HTR-8/SVneo (cell line): ENCODE measurements at regions not wholly inside any gene's neighbourhood (a gene's known extent, or its start where the extent isn't known, plus 50 kb on each side); places are given as distances from the start of the nearest gene placed in this dataset.
A peak's percentile ranks its signal among the peaks of the same experiment; 100 is the strongest.
"Not testable (repeated sequence)": the region's sequence is repeated elsewhere in the genome, so short reads cannot be mapped to it uniquely, and the experiment has no call there.

Experiments
- DNase-seq: peaks from one replicate; pipeline ENCODE4 v3.0.0; 2011; ENCODE audit warnings: low spot score, mixed read lengths; ENCODE audit not compliant: insufficient read length
- FAIRE-seq: peaks from 2 replicates; lab custom pipeline; 2011; peaks lifted over from hg19 to GRCh38; lab: Jason Lieb, UNC

DNA sequence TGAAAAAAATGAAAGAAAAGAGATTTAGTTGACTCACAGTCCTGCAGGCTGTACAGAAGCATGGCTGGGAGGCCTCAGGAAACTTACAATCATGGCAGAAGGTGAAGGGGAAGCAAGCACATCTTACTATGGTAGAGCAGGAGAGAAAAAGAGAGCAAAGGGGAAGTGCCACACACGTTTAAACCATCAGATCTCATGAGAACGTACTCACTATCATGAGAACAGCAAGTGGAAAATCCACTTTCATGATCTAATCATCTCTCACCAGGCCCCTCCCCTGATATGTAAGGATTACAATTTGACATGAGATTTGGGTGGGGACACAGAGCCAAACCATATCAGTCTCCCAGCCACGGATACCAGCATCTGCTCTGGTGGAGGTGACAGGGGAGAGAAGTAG lies 50.8 kb upstream of the CPOX start:
- DNase-seq (no peak), FAIRE-seq (peak; percentile 26)

DNA sequence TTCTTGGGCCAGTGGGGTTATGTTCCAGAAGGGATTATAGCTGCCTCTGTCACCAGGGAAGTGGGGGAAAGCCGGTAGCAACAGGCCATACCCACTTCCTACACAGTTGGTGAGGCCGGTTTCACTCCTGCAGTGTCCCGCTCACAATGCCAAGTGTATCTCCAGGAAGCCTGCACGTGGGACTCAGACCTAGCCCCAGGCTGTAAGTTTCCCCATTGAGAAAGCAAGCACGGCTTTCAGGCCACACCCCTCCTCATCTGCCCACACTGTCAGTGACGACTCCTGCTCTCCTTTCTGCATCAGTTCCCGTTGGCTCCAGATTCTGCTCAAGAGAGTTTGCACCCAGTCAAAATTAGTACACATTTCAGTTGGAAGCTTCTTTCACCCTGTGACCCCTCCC lies 51.6 kb upstream of the CPOX start:
- DNase-seq (no peak), FAIRE-seq (no peak)

DNA sequence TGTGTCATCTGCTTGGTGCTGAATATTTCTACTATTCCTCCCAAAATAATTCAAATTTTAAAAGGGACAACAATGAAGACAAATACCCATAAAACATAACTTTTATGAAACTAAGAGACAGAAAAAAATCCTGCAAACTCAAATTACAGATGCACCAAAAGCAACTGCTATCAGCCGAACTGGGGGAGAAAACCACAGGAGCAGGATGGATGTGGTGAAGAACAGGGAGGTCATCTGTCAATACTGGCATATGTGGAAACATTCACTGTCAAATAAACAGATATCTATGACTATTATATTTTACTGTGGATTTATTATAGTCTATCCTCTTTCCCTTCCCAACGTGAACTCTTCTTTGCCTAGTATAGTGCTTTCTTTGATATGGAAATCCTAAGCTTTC lies 53.3 kb upstream of the CPOX start:
- DNase-seq: no peak
- FAIRE-seq: no peak

DNA sequence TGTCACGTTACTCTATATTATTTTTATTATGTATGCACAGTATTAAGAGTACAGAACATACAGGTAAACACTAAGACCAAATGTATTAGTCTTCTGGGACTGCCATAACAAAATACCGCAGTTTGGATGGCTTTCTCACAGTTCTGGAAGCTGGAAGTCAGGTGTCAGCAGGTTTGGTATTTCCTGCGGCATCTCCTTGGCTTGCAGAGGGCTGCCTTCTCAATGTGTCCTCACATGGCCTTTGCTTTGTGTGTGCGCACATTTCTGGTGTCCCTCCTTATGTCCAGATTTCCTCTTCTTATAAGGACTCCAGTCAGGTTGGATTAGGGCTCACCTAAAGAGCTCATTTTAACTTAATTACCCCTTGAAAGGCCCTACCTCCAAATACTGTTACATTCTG lies 53.8 kb upstream of the CPOX start:
- no peak for DNase-seq
- FAIRE-seq: no peak

DNA sequence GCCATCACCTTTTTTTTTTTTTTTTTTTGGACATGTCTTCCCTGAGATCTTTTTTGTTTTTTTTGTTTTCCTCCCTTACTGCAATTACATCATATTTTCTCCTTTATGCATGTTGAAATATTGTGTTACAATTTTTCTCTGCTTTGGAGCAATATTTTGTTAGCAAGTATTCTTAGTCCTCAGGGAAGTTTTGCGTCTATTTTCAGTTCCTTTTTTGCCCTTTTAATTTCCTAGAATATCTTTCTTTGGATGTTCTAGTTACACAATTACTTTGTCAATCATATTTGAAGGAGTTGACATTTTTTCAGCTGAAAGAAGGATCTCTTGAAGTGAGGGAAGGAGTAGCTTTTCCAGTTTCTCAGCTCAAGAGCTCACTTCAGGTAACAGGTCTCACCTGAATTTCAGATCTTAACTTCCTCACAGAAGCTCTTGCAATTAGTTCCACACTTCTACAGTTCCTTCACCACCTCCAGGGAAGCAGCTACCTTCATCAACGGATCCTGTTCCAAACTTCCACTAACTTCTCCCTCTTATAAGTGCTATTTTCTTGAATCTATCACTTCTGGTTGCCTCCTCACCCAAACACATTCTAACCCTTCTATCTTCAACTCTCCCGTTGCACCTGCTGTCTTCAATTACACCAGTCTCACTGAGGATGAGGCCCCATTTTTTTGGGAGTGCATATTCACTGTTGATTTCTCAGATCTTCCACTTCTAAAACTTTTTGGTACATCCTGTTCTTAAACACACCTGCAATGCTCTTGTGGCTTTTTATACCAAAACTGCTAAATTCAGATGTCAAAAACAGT lies 57.8 kb upstream of the CPOX start:
- DNase-seq: no peak
- FAIRE-seq: no peak

DNA sequence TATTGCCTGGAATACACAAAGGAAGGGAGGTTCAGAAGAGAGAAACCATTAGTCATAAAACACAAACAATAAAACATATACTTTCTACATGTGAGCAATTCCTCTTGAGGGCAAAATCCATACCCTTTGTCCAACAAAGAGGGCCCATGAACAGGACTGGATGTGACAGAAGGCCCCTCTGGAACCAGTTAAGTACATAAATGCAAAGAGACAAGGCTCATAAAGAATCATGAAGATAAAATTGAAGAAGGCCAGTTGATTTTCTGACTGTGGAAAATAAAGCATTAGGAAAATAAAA lies 58.3 kb upstream of the CPOX start:
- FAIRE-seq: no peak
- DNase-seq: no peak

DNA sequence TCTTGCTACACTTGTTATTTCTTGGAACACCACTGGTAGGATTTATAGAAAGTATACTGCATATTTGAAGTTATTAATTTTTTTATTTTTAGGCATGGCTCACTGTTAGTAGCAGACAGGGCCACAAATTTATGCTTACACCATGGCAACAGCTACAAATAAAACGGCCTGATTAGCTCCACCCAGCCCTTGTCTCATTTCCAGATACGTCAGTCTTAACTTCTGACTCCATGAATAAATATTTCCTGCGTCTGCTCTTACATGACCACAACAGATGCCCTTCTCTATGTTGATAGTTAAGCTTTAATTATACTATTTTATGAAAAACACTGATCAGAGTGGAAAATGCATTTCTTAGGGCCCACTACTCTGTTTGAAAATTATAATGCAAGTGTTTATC lies 62.3 kb upstream of the CPOX start:
- DNase-seq: no peak
- no peak for FAIRE-seq

DNA sequence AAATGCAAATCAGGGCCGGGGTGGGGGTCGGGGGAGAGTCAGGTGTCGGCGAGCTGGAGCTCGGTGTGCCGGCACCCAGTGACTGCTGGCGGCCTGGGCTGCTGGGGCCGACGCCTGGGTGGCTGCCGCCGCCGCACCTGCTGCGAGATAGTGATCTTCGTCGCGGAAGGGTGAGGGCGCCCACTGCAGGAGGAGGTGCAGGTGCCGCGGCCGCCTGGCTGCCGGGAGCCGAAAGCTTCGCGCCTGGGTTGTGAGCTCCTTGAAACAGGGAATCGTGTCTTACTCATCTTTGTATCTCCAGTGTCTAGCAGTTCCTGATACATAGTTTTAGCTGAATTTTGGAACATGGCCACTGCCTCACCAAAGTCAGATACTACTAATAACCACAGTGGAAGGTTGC lies 64.0 kb upstream of the CPOX start:
- FAIRE-seq (no peak), DNase-seq (no peak)

DNA sequence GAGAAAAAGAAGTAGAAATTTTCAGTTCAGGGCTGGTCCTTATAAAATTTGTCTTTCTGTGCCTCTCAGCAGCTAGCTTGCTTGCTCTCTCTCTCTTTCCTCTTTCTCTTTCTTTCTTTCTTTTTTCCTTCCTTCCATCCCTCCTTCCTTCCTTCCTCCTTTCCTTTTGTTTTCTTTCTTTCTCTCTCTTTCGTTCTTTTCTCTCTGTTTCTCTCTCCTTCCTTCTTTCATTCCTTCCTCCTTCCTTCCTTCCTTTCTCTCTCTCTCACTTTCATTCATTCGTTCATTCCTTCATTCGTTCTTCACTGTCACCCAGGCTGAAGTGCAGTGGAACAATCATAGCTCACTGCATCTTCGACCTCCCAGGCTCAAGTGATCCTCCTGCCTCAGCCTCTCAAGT lies 69.3 kb upstream of the CPOX start:
- DNase-seq: no peak
- FAIRE-seq: no peak

DNA sequence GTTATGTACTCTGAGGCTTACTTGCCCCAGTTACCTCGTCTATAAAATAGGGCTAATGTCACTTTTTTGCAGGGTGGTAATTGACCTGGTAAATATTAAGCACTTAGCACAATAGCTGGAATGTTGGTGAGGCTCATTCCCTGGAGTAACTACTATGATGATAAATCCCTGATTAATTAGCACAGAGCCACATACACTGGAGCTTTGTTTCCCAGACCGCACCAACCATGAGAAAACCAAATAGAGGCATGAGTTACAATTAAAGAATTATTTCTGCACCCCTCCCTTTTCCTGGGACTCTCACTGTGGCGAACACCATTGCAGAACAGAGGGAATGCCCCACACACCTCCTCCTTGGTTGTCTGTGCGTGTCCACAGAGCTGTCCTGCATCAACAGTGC lies 76.6 kb upstream of the CPOX start:
- DNase-seq (no peak), FAIRE-seq (no peak)

DNA sequence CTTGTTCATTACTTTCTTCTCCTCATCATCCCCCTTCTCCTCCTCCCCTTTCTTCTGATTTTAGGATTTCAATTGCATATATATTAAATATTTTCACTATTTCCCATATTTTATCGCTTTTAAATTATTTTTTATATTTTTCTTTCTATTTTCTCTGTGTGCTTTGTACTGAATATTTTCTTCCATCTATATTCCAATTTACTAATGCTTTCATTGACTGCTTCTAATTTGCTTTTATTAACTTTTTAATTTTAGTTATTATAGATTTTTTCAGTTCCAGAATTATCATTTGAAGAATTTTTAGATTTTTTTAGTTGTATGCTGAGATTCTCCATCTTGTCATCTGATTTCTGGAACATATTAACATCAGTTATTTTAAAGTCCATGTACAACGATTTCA lies 83.2 kb upstream of the ST3GAL6 start:
- DNase-seq: no peak
- FAIRE-seq: no peak

DNA sequence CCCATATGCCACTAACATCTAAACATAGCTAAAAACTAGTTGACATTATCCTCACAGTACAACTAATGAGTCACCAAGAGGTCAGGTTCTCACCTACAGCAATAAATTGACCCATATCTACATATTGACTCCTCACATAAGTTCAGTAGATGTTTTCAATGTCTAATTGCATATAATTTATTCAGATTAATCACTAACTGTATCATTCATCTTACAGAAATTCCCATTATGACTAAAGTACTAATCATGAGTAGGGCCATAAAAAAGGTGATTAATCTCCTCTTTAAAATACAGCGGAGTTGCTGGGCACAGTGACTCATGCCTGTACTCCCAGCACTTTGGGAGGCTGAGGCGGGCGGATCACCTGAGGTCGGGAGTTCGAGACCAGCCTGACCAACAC lies 82.4 kb upstream of the ST3GAL6 start:
- no peak for DNase-seq
- no peak for FAIRE-seq

DNA sequence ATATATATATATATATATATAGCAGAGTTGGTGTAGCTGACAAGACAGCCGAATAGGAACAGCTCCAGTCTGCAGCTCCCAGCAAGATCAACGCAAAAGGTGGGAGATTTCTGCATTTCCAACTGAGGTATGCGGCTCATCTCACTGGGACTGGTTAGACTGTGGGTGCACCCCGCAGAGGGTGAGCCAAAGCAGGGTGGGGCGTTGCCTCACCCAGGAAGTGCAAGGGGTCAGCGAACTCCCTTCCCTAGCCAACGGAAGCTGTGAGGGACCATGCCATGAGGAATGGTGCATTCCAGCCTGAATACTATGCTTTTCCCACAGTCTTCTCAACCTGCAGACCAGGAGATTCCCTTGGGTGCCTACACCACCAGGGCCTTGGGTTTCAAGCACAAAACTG lies 81.7 kb upstream of the ST3GAL6 start:
- no peak for FAIRE-seq
- DNase-seq: no peak

DNA sequence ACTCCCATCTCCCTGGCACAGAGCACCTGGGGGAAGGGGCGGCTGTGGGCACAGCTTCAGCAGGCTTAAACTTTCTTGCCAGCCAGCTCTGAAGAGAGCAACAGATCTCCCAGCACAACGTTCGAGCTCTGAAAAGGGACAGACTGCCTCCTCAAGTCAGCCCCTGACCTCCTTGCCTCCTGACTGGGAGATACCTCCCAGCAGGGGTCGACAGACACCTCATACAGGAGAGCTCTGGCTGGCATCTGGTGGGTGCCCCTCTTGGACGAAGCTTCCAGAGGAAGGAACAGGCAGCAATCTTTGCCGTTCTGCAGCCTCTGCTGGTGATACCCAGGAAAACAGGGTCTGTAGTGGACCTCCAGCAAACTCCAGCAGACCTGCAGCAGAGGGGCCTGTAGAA lies 80.7 kb upstream of the ST3GAL6 start:
- FAIRE-seq, DNase-seq: not testable (repeated sequence)

DNA sequence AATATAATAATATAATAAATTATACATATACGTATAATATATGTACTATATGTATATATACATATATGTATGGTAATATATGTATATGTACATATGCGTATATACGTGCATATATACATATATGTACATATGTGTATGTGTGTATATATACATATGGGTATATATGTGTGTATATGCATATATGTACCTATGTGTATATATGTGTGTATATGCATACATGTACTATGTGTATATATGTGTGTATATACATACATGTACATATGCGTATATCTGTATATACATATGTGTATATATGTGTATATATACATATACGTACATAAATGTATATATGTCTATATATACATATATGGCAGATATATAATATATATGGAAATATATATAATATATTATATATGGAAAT lies 74.8 kb upstream of the ST3GAL6 start:
- no peak for DNase-seq
- no peak for FAIRE-seq

DNA sequence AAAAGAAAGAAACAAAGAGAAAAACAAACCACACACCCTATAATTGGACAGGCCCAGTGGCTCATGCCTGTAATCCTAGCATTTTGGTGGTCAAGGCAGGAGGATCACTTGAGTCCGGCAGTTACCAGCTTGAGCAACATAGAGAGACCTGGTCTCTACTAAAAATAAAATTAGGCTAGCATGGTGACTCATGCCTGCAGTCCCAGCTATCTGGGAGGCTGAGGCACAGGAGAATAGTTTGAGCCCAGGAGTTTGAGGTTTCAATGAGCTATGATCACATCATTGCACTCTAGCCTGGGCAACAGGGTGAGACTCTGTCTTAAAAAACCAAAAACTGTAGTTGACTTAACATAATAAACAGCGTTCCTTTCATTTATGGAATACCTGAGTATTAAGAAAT lies 72.3 kb upstream of the ST3GAL6 start:
- FAIRE-seq: no peak
- DNase-seq: no peak

DNA sequence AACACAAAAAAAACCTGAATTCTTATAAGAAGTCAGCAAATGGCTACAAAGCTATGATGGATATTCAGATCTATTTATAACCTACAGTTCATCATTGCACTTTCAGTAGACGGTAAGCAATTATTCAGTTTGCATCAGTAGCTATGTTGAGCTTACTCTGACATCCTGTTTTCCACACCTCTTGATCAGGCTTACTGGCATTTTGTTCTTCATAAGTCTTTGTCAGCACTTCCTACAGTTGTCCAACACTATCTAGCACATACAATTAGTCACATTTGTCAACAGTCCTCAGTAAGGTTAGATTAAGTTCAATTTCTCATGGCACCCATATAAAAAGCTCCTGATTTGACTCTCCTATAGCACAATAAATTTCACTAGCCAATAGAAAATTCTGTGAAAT lies 71.2 kb upstream of the ST3GAL6 start:
- no peak for DNase-seq
- no peak for FAIRE-seq

DNA sequence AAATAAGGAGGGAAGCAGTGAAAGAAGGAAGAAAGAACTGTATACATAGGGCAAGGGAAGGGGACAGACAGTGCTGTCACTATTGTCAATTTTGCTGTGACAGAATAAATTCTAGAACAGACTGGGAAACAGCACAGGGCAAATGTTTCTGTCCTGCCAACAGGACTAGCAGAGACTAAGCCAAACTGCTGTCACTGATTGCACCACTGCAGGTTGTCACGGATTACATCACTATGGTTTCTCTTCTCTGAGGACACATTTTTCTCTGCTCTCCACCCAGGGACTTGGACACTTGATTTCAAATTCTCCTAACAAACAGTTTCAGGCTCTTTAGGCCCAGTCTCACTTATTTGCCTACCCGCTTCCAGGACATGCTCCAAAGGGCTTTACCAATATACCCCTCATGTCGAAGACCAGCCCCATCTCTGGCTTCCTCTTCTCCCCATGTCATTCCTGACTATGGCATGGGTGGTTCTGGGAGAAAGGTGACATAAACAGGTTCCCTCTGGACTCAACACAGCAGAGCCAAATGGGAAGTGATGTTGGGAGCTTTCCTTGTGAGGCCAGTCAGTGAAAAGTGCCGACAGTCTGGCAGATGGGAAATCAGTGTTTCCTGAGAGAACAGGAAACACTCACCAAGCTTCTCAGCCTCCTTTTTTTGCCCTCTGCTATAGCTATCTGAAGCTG lies 70.2 kb upstream of the ST3GAL6 start:
- FAIRE-seq (no peak), DNase-seq (no peak)

DNA sequence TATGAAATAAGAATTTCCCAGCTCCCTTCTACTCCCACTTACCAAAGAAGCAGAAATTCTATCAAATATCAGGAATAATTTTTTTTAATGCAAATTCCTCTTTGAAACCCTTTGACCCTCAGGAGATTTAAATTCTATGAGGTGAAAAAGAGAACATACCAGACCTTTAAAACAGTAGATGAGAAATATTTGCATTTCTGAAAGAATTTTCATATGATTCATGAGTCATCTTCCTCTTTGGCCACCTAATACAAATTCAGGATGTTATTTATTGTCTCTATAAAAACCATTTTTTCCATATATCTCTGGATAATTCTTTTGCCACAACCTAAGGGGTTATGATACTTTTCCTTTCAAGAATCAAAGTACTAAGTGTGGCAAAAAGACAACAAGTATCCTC lies 67.3 kb upstream of the ST3GAL6 start:
- FAIRE-seq: no peak
- peak; percentile 22 for DNase-seq

DNA sequence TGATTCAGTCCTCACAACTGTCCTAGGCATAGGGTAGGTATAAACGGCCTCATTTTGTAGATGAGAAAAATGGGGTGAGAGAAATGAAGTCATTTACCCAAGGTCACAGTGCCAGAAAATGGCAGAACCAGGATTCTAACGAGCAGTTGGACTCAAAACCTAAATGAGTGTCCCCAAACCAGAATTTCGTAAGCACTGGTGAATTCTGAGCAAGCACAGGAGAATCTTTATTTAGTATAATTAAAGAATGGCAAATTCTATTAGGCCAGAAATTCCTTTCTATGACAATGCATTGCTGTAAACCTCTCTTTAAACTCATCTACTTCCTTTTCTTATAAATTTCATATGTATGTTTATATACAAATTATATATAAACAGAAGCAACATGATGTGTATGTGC lies 66.8 kb upstream of the ST3GAL6 start:
- not testable (repeated sequence) for DNase-seq, FAIRE-seq

DNA sequence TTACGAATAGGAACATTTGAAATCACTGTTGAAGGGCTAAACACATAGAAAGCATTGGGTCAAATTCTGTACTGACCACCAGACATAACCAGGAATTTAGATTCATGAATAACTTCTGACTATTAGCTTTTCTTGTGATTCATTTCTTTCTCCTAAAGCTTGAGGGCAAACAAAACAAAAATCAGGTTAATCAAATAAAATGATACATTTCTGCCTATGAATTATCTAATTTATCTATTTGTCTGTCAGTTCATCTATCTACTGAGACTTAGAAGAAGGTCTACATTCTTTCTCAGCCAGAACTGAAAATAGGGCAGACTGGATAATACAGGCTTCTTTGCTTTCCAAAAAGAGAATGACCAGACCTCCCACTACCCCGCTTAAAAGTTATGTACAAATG lies 65.9 kb upstream of the ST3GAL6 start:
- FAIRE-seq (no peak), DNase-seq (no peak)

DNA sequence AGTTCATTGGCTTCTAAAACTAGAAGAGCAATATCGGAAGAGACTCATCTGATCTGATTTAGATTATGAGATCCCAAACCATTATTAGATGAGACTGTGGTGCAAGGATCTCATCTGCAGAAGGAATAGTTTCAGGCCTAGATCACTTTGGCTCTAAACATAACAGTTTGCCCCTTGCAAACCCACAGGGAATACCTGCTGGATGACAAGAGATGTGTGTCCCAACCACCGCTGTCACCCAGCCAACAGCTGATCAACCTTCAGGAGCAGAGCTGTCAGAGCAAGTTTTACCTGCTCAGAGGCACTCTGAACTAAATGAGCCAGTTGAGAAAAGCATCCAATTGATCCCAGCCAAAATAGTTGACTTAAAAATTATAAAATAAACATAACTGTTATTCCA lies 64.0 kb upstream of the ST3GAL6 start:
- DNase-seq: no peak
- FAIRE-seq: no peak
